ENCODE measurements at regions not wholly inside any gene's neighbourhood (a gene's known extent, or its start where the extent isn't known, plus 50 kb on each side); places are given as distances from the start of the nearest gene placed in this dataset.
"Not testable (repeated sequence)": the region's sequence is repeated elsewhere in the genome, so short reads cannot be mapped to it uniquely, and the experiment has no call there.

GRCh38 chr6:121698617-121699016, 263.2 kb downstream of the GJA1 start:
- DNase-seq: no peak

DNA sequence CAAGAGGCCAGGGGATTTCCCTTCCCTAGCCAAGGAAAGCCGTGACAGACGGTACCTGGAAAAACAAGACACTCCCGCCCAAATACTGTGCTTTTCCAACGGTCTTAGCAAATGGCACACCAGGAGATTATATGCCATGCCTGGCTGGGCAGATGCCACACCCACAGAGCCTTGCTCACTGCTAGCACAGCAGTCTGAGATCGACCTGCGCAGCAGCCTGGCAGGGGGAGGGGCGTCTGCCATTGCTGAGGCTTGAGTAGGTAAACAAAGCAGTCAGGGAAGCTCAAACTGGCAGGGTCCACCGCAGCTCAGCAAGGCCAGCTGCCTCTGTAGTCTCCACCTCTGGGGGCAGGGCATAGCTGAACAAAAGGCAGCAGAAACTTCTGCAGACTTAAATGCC, 267.7 kb downstream of the GJA1 start:
- DNase-seq: not testable (repeated sequence)

DNA sequence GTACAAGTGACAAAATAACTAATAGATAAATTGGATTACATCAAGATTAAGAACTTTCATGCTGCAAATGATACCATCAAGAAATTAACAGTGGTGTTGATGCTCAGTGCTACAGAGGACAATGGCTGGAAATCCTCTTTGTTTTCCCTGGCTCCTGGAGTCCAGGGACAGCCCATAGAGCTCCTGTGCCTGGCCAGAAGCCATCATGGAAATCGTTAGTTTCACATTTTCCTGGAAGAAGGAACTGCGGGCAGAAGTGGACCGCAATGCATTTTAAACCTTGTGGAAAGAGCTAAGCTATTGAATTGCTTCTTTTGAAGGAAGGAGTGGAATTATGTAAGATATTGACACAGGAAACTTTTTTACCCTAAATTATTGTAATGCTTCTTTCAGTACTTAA, 276.0 kb downstream of the GJA1 start:
- DNase-seq: no peak

DNA sequence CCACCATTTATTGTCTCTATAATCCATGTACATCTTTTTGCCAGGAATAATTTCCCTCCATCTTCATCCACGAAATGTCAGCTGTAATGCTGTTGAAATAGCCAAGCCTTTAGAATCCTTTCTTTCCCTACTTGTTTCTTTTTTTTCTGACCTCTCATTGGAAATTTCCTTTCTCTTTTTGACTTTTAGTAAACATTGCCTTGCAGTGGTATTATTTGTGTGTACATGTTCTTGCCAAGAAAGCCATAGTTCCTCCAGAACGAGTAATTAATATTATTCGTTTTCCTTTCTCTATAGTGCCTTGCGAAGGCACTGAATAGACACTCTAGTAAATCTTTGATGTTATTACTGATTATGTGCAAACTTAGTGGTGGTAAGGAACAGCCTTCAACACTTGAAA, 282.2 kb downstream of the GJA1 start:
- DNase-seq: no peak

DNA sequence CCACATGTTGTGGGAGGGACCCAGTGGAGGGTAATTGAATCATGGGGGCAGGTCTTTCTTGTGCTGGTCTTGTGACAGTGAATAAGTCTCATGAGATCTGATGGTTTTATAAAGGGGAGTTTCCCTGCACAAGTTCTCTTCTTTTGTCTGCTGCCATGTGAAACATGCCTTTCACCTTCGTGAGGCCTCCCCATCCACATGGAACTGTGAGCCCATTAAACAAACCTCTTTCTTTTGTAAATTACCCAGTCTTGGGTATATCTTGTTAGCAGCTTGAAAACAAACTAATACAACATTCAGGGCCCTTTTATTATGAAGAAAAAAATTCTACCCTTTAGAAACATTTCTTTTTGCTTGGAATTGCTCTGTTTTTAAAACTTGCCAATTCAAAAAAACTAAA, 285.4 kb downstream of the GJA1 start:
- not testable (repeated sequence) for DNase-seq

DNA sequence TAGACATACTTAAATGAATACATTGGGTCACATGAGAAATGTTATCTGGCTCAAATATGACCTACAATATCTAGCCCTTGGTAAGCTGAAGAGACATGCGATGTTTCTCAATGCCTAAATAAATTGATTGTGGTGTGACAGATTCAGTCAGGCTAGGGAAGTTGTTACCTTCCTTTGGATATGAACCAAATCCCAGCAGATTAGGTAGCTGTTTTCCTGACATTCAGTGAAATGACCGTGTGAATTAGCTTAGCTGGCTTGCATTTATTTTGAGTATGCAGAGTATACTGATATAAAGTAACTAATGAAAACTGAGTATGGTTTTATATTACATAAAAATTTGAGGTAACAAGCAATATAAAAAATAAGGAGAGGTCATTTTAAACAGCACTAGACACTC, 288.2 kb downstream of the GJA1 start:
- no peak for DNase-seq

GRCh38 chr6:121724576-121724975, 289.1 kb downstream of the GJA1 start:
- DNase-seq: no peak

- no peak for DNase-seq
Observed at GRCh38 chr6:121726596-121726995, 291.1 kb downstream of the GJA1 start.

DNA sequence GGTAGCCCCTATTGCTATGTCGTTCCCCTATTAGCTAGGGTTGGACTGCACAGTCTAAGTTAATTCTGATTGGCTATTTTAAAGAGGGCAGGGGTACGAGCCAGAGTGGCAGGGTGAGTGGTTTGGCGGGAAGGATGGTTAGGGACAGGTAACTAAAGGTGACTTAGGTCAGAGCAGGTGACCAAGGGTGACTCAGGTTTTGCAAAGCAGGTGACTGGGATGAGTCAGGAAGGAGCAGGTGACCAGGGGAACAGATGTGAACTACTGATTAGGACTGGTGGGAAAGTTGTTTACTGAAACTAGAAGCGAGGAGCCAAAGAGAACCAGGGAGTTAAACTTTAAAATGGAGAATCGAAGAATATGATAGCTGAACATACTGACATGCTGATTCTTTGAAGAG, 295.2 kb downstream of the GJA1 start:
- DNase-seq: no peak

DNA sequence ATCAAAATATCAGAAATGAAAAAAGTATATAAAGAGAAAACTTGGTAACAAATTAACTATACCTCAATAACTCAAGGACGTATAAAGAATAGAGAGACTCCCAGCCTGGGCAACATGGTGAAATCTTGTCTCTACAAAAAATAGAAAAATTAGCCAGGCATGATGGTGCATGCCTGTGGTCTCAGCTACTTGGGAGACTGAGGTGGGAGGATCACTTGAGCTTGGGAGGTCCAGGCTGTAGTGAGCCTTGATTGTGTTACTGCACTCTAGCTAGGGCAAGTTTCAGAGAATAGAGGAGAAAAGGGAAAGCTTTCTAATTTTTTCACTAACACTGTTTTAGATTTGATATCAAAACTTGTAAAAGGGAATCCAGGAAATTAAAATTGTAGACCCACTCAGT, 295.9 kb downstream of the GJA1 start:
- no peak for DNase-seq

- no peak for DNase-seq
Observed at GRCh38 chr6:121732641-121733040, 297.2 kb downstream of the GJA1 start.

- DNase-seq: no peak
Observed at GRCh38 chr6:121733234-121733633, 297.8 kb downstream of the GJA1 start.

DNA sequence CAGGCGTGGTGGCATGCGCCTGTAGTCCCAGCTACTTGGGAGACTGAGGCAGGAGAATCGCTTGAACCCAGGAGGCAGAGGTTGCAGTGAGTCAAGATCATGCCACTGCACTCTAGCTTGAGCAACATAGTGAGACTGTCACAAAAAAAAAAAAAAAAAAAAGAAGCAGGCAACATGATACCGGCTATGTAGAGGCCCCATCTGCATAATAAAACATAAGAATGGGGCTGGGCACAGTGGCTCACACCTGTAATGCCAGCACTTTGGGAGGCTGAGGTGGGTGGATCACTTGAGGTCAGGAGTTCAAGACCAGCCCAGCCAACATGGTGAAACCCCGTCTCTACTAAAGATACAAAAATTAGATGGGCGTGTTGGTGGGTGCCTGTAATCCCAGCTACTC, 304.7 kb downstream of the GJA1 start:
- not testable (repeated sequence) for DNase-seq

DNA sequence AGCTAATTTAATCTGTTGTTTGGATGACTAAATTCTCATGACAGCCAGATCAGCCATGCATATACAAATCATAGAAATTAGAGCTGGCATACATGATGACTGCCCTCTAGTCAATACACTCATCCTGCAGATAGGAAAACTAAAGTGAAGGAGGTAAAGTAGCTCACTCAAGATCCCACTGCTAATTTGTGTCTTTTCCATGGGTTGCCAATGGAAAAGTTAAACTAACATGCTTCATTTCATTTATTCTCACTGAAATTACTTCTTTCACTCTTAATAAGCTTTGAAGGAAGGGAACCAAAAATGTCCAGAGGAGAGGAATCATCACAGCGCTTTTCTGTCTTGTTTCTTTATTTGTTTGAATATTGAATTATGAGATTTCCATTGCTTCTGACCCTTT, 308.2 kb downstream of the GJA1 start:
- no peak for DNase-seq

DNA sequence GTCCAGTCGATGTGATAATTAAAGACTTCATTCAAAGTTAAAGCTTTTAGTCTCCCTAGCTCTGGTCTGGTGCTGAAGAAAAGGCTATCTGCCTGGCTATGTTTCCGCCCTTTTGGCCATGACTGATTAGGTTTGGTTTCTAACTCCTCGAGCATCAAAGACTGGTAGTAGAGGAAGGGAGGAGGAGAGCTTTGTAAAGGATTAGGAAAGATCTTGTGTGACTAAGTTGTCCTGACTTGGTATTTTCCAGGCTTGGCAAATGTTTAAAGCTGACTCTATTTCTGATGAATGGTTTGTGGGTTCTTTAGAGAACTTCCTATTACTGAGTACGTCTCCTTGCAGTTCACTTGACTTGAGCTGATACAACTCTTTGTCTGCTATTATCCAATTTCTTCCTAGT, 312.9 kb downstream of the GJA1 start:
- DNase-seq: no peak

GRCh38 chr6:121748850-121749249, 313.4 kb downstream of the GJA1 start:
- no peak for DNase-seq

DNA sequence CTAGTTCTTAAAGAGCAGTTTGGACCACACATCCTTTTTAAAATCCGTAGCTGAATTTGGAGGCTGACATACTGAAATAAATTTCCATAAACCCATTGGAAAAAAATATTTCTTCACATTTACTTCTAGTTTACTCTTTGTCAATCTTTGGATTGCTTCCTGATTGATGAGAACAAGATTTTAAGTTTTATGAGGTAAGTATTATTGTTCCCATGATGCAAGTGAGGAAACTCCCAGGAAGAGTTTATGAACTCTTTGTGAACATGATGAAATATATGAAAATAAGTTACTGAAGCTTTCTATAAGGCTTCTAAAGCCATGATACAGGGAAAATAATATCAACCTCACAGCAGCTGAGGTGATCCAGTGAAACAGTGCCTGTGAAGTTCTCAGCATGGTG, 320.0 kb downstream of the GJA1 start:
- DNase-seq: no peak

DNA sequence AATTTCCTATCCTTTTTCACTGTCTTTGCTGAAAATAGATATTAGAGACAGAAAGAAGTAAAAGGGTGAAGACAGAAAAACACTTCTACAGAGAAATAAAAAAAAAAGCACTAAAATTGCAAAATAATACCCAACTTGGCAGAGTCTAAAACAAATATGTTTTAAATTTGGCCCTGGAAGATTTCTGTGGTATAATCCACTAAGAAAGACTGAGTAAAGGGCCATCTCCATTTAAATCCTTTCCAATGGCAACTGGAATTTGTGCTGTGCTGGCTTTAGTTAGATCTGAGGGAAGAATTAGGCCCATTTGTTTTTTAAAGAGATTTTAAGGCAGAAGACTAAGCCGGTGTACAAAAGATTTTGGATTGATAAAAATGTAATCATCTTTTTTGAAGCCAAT, 321.2 kb downstream of the GJA1 start:
- DNase-seq: no peak

GRCh38 chr6:121759370-121759769, 323.9 kb downstream of the GJA1 start:
- no peak for DNase-seq

- DNase-seq: no peak
Observed at GRCh38 chr6:121760191-121760590, 324.7 kb downstream of the GJA1 start.

GRCh38 chr6:121760745-121761144, 325.3 kb downstream of the GJA1 start:
- DNase-seq: no peak

DNA sequence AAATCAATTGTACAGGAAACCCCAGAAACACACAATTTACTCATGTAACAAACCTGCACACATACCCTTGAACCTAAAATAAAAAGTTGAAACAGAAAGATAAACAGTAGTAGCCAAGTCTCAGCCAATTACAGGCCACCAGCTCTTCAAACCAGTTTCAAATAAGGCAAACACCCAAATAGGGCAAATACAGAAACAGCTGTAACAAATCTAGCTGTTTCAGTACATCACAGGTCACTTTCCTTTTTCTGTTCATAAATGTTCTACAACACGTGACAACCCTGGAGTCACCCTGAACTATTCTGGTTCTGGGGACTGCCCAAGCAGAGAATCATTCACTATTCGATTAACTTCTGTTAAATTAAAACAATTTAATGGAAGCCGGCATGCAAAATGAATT, 329.0 kb downstream of the GJA1 start:
- DNase-seq: no peak

GRCh38 chr6:121765060-121765459, 329.6 kb downstream of the GJA1 start:
- no peak for DNase-seq

DNA sequence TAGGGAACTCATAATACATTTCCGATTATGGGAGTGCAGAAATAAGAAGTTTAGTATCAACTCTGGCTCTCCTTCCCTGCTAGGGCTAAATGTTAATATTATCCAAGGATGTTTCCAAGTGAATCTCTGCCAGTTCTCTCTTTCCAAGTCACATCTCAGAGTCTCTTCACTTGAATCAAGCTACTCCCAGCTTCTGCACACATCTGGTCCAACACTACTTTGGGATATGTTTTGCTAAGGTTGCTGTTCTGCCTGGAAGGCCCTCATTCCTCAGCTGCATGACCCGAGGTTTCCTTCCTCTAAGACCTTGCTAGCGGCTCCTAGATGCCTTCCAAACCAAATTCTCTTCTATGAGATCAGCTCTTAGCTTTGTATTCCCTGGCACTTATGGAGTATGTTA, 331.8 kb downstream of the GJA1 start:
- no peak for DNase-seq

DNA sequence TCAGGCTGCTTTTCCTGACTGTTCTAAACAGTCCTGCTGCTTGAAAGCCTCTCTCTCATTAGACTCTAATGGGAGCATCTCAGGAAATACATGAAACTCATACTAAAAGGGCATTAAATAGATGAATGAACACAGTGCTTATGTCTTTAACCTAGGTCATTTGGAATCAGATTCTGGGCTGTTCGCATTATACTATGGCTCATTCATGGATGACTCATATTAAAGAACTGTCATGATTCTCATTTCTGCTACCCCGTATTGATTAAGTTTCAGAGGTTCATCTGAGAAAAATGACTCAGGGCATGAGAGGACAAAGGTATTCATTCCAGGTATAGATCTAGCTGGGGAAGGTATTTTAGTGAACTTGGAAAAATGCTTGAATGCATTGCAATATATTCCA, 335.5 kb downstream of the GJA1 start:
- DNase-seq: no peak

All from NCI-H524 treated with DMSO at 0.1 percent for 48 hours (cell line).